ENCODE measurements at regions not wholly inside any gene's neighbourhood (a gene's known extent, or its start where the extent isn't known, plus 50 kb on each side); places are given as distances from the start of the nearest gene placed in this dataset.

GRCh38 chr21:14711287-14711686 lies 165.2 kb upstream of the SAMSN1 start:
- TF ChIP-seq, protein P1, sequence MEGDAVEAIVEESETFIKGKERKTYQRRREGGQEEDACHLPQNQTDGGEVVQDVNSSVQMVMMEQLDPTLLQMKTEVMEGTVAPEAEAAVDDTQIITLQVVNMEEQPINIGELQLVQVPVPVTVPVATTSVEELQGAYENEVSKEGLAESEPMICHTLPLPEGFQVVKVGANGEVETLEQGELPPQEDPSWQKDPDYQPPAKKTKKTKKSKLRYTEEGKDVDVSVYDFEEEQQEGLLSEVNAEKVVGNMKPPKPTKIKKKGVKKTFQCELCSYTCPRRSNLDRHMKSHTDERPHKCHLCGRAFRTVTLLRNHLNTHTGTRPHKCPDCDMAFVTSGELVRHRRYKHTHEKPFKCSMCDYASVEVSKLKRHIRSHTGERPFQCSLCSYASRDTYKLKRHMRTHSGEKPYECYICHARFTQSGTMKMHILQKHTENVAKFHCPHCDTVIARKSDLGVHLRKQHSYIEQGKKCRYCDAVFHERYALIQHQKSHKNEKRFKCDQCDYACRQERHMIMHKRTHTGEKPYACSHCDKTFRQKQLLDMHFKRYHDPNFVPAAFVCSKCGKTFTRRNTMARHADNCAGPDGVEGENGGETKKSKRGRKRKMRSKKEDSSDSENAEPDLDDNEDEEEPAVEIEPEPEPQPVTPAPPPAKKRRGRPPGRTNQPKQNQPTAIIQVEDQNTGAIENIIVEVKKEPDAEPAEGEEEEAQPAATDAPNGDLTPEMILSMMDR (IDR thresholded peaks at IDR 0.05) = no peak
- Histone ChIP-seq H3K36me3 (no peaks in the 10 kb centered on the region), H3K4me1 (ENCODE audit: control insufficient read depth in 1 of 2, low read depth in 2 of 2) (no peaks in the 10 kb centered on the region), H3K9me3 (no peaks in the 10 kb centered on the region), H3K4me3 (no peak overlapping the region), H3K27ac (no peak overlapping the region), H3K27me3 (replicated peaks; ENCODE audit: insufficient read depth) (no peaks in the 10 kb centered on the region)
- DNase-seq (ENCODE audit: low spot score) = no peak
- no peak for ATAC-seq (ENCODE audit: insufficient number of reproducible peaks, low FRiP score, low read depth)

DNA sequence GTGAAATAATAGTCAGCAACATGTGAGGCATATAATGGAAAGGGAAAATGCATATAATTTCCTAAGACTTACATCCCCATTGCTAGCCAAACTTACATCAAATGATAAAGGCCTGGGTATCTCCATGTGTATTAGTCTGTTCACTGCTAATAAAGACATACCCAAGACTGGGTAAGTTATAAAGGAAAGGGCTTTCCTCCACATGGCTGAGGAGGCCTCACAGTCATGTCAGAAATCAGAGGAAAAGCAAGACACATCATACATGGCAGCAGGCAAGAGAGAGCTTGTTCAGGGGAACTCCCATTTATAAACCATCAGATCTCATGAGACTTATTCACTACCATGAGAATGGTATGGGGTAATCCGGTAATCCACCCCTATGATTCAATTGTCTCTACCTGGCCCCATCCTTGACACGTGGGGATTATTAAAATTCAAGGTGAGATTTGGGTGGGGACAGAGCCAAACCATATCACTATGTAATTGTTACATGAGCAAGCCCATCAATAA lies 161.5 kb upstream of the SAMSN1 start:
- ATAC-seq (ENCODE audit: insufficient number of reproducible peaks, low FRiP score, low read depth) (no peak), DNase-seq (ENCODE audit: low spot score) (no peak)
- no peak overlapping the region for H3K27ac ChIP-seq
- H3K4me1 ChIP-seq (ENCODE audit: control insufficient read depth in 1 of 2, low read depth in 2 of 2) = no peaks in the 10 kb centered on the region
- no peak overlapping the region for H3K4me3 ChIP-seq
- no peaks in the 10 kb centered on the region for H3K36me3 ChIP-seq
- TF ChIP-seq, protein P1 (IDR thresholded peaks at IDR 0.05) = no peak
- H3K9me3 ChIP-seq = no peaks in the 10 kb centered on the region
- no peaks in the 10 kb centered on the region for H3K27me3 ChIP-seq (replicated peaks; ENCODE audit: insufficient read depth)

DNA sequence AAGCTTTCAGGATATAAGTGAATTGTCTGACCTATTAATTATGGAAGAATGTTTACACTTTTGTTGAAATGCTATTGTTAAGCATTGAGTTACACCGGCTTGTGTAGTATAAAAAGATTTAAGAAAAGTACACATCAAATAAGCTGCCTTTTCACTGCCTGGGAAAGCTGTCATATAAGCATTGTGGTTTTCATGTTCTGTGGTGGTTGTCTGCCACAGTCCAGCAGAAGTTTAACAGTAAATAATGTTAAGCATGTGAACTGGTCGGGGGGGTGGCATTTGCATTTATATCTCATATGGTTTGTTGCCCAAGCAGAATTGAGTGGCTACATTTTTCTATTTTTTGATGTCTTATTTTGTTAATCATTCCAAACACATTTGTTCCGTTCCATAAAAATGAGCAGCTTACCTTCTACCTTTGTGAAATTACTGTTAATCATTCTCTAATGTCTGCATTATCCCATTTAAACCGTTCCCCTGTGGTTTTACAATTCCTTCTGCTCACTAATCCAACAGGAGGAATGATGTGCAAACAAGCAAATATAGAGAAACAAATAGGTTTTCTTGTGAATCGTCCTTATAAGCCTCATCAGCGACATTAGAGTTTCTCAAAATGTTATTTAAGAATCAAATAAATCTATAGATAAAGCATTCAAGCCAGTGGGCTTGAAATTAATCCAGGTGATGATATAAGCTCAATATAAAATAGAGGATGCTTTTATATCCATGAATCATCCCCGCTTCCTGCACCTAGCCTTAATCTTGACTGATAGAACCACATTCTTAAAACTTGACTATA lies 160.8 kb upstream of the SAMSN1 start:
- no peak for DNase-seq (ENCODE audit: low spot score)
- Histone ChIP-seq H3K27me3 (replicated peaks; ENCODE audit: insufficient read depth) (no peaks in the 10 kb centered on the region), H3K27ac (no peak overlapping the region), H3K4me1 (ENCODE audit: control insufficient read depth in 1 of 2, low read depth in 2 of 2) (no peaks in the 10 kb centered on the region), H3K4me3 (no peak overlapping the region), H3K9me3 (no peaks in the 10 kb centered on the region), H3K36me3 (no peaks in the 10 kb centered on the region)
- TF ChIP-seq, protein P1 (IDR thresholded peaks at IDR 0.05) = no peak
- ATAC-seq (ENCODE audit: insufficient number of reproducible peaks, low FRiP score, low read depth) = no peak

DNA sequence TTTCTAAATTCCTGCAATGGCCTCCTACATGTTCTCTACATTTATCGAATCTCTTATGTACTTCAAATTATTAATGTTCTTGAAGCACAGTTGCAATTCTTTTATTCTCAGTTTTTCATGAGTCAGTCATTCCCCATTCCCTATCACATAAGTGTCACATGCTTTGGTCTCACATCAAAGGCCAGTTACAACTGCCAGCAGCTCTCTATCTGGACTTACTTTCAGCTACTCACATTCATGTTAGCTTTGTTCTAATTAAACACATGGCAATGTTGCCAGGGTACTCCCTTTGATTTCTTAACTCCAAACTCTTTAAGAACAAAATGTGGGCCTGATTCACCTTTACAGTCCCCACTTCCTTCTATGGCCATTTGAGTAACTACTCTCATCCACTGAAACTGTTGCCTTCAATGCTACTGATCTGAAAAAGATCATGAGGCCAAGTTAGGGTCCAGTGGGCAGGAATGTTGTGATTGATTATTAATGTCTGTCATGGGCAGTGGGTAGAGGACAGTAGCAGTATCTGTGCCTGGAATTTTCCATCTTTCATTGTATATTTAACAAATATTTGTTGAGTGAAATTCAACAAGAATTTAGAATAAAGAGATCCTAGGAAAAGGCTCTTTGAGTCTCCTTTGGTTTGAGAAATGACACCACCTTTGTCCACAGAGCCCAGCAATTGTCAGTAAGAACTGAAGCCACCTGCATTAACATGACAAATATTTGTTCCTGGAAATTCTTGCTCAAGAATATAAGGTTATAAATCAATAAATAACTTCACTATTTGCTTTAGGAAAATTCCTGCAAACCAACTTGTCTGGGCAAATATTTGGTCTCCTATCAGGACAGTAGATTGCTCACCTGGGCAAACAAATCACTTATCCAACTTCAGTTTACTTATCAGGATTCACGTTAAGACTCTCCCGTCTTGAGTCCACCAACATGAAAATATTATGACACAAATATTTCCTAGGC lies 153.6 kb upstream of the SAMSN1 start:
- Histone ChIP-seq H3K27me3 (replicated peaks; ENCODE audit: insufficient read depth) (no peaks in the 10 kb centered on the region), H3K9me3 (no peaks in the 10 kb centered on the region), H3K4me3 (no peak overlapping the region), H3K36me3 (no peaks in the 10 kb centered on the region), H3K4me1 (ENCODE audit: control insufficient read depth in 1 of 2, low read depth in 2 of 2) (no peaks in the 10 kb centered on the region), H3K27ac (no peak overlapping the region)
- TF ChIP-seq, protein P1 (IDR thresholded peaks at IDR 0.05) = no peak
- DNase-seq (ENCODE audit: low spot score) = no peak
- no peak for ATAC-seq (ENCODE audit: insufficient number of reproducible peaks, low FRiP score, low read depth)

GRCh38 chr21:14697769-14698168 lies 151.7 kb upstream of the SAMSN1 start:
- H3K36me3 ChIP-seq = no peaks in the 10 kb centered on the region
- no peak for DNase-seq (ENCODE audit: low spot score)
- TF ChIP-seq, protein P1 (IDR thresholded peaks at IDR 0.05) = no peak
- H3K4me3 ChIP-seq = no peak overlapping the region
- H3K27me3 ChIP-seq (replicated peaks; ENCODE audit: insufficient read depth) = no peaks in the 10 kb centered on the region
- no peak for ATAC-seq (ENCODE audit: insufficient number of reproducible peaks, low FRiP score, low read depth)
- H3K4me1 ChIP-seq (ENCODE audit: control insufficient read depth in 1 of 2, low read depth in 2 of 2) = no peaks in the 10 kb centered on the region
- no peak overlapping the region for H3K27ac ChIP-seq
- no peaks in the 10 kb centered on the region for H3K9me3 ChIP-seq
